CD14-positive monocyte (primary cell): ENCODE measurements at regions not wholly inside any gene's neighbourhood (a gene's known extent, or its start where the extent isn't known, plus 50 kb on each side); places are given as distances from the start of the nearest gene placed in this dataset.

Source experiments
- DNase-seq, 3 donors: peaks; one replicate each; pipeline ENCODE4 v3.0.0-alpha.2; 2011 to 2022
- H2AFZ ChIP-seq: 2 replicates; pipeline ENCODE4 v1.6.0; 2012; ENCODE audit warnings: mild to moderate bottlenecking, low read depth, low read length, inconsistent platforms; ENCODE audit not compliant: insufficient read depth, poor library complexity, severe bottlenecking
- H3K27ac ChIP-seq, 2 donors: 1 replicate in 1 of 2; 2 replicates in 1 of 2; pipeline ENCODE4 v1.5.1; 2012 to 2013; ENCODE audit warnings: low read length in 2 of 2, control low read depth in 1 of 2, inconsistent platforms in 1 of 2, low read depth in 1 of 2, mild to moderate bottlenecking in 1 of 2
- H3K27me3 ChIP-seq, 2 donors: one replicate each; pipeline versions ENCODE4 v1.6.0 to v1.6.1; 2011 to 2013; ENCODE audit warnings: low read length in 2 of 2; ENCODE audit not compliant: control insufficient read depth in 2 of 2, insufficient read depth in 2 of 2
- H3K36me3 ChIP-seq, 2 donors: replicated peaks in 1 of 2; 1 replicate in 1 of 2; 2 replicates in 1 of 2; pipeline versions ENCODE4 v1.5.1 to v1.6.1; 2012 to 2013; ENCODE audit warnings: low read length in 2 of 2, control low read depth in 1 of 2, inconsistent platforms in 1 of 2, mild to moderate bottlenecking in 1 of 2; ENCODE audit not compliant: insufficient read depth in 2 of 2, control insufficient read depth in 1 of 2
- H3K4me1 ChIP-seq, 2 donors: 1 replicate in 1 of 2; 2 replicates in 1 of 2; pipeline versions ENCODE4 v1.5.1 to v1.6.1; 2012 to 2013; ENCODE audit warnings: low read length in 2 of 2, control low read depth in 1 of 2, inconsistent platforms in 1 of 2, mild to moderate bottlenecking in 1 of 2, moderate library complexity in 1 of 2; ENCODE audit not compliant: insufficient read depth in 2 of 2, control insufficient read depth in 1 of 2
- H3K4me2 ChIP-seq: replicated peaks from 2 replicates; pipeline ENCODE3; 2012; ENCODE audit warnings: low read length, moderate library complexity, mild to moderate bottlenecking; ENCODE audit not compliant: poor library complexity, severe bottlenecking; ENCODE audit errors: extremely low read depth
- H3K4me3 ChIP-seq, 3 experiments: fragments of 200-600 bp in 1 of 3; sonication (generic) in 1 of 3; replicated peaks in 1 of 3; 1 replicate in 2 of 3; 2 replicates in 1 of 3; pipeline ENCODE4 v1.5.1; 2011 to 2013; ENCODE audit warnings: low read length in 3 of 3, mild to moderate bottlenecking in 3 of 3, control low read depth in 2 of 3, low read depth in 2 of 3, inconsistent platforms in 1 of 3, moderate library complexity in 1 of 3
- H3K79me2 ChIP-seq: 2 replicates; pipeline ENCODE4 v1.6.0; 2012; ENCODE audit warnings: mild to moderate bottlenecking, control low read depth, inconsistent platforms, low read length, moderate library complexity; ENCODE audit not compliant: insufficient read depth
- H3K9ac ChIP-seq: 2 replicates; pipeline ENCODE4 v1.6.0; 2017; ENCODE audit warnings: low read length, mild to moderate bottlenecking; ENCODE audit not compliant: insufficient read depth, poor library complexity, severe bottlenecking
- H3K9me3 ChIP-seq, 2 donors: replicated peaks in 1 of 2; 1 replicate in 1 of 2; 2 replicates in 1 of 2; pipeline versions ENCODE4 v1.5.1 to v1.6.1; 2012 to 2013; ENCODE audit warnings: low read length in 2 of 2, control low read depth in 1 of 2; ENCODE audit not compliant: control insufficient read depth in 1 of 2, insufficient read depth in 1 of 2
- H4K20me1 ChIP-seq: 2 replicates; pipeline ENCODE4 v1.6.0; 2012; ENCODE audit warnings: mild to moderate bottlenecking, low read length, control low read depth, moderate library complexity; ENCODE audit not compliant: insufficient read depth
- H3K27ac Mint-ChIP-seq, 7 donors: one replicate each; pipeline ENCODE4 v1.8.0; 2020; ENCODE audit warnings: mild to moderate bottlenecking in 7 of 7, mixed read lengths in 7 of 7, moderate library complexity in 6 of 7, inconsistent platforms in 2 of 7
- H3K27me3 Mint-ChIP-seq, 3 donors: one replicate each; pipeline ENCODE4 v1.8.0; 2021 to 2022; ENCODE audit warnings: low read depth in 3 of 3, mild to moderate bottlenecking in 3 of 3, mixed read lengths in 3 of 3, moderate library complexity in 3 of 3, inconsistent platforms in 1 of 3
- H3K36me3 Mint-ChIP-seq, 2 donors: one replicate each; pipeline ENCODE4 v1.8.0; 2020; ENCODE audit warnings: mixed read lengths in 2 of 2, inconsistent platforms in 1 of 2, mild to moderate bottlenecking in 1 of 2
- H3K4me1 Mint-ChIP-seq: one replicate; pipeline ENCODE4 v1.8.0; 2020; ENCODE audit warnings: mild to moderate bottlenecking, mixed read lengths
- H3K4me3 Mint-ChIP-seq, 2 donors: one replicate each; pipeline ENCODE4 v1.8.0; 2020; ENCODE audit warnings: mild to moderate bottlenecking in 2 of 2, mixed read lengths in 2 of 2, moderate library complexity in 1 of 2
- H3K9me3 Mint-ChIP-seq, 7 donors: one replicate each; pipeline ENCODE4 v1.8.0; 2020 to 2022; ENCODE audit warnings: mixed read lengths in 7 of 7, mild to moderate bottlenecking in 6 of 7, moderate library complexity in 6 of 7, inconsistent platforms in 2 of 7
- CTCF ChIP-seq: fragments of 200-600 bp; IDR thresholded peaks from one replicate; pipeline ENCODE4 v1.8.0; 2022; ENCODE audit warnings: antibody characterized with exemption, mild to moderate bottlenecking
- WGBS: methylation state at CpG from one replicate; pipeline ENCODE4 v1.1.5; 2013; ENCODE audit warnings: missing lambda C conversion rate; ENCODE audit not compliant: insufficient coverage; 5-methylcytosine and 5-hydroxymethylcytosine counted together
- intact Hi-C, 2 donors: fragments of 100-400 bp; cut with micrococcal nuclease; formaldehyde crosslinking; loops; one replicate each; pipeline versions ENCODE4 v1.15.0 to v1.15.1; 2023

GRCh38 chr2:103172821-103173220 is 411.0 kb downstream of the TMEM182 start:
- intact Hi-C loops: no loop called here
- Mint-ChIP-seq H3K4me1 (no peaks in the 10 kb centered on the region), H3K4me3 (no peak overlapping the region), H3K36me3 (no peaks in the 10 kb centered on the region), H3K27ac (no peak overlapping the region), H3K27me3 (peaks cover 0 to 3% (median 0%) of the 10 kb centered on the region in 3 donors), H3K9me3 (peaks cover 1 to 6% (median 3%) of the 10 kb centered on the region in 7 donors)
- DNase-seq: no peak
- no peak overlapping the region for H2AFZ ChIP-seq
- TF ChIP-seq CTCF: no peak
- H3K27me3 ChIP-seq: no peaks in the 10 kb centered on the region
- no peaks in the 10 kb centered on the region for H3K36me3 ChIP-seq
- no peaks in the 10 kb centered on the region for H4K20me1 ChIP-seq
- H3K4me3 ChIP-seq: no peak overlapping the region
- no peaks in the 10 kb centered on the region for H3K79me2 ChIP-seq
- no peak overlapping the region for H3K27ac ChIP-seq
- no peak overlapping the region for H3K9ac ChIP-seq
- WGBS: no CpG with 5 or more reads among the region's 2 CpGs
- H3K4me1 ChIP-seq: no peaks in the 10 kb centered on the region
- no peak overlapping the region for H3K4me2 ChIP-seq
- H3K9me3 ChIP-seq: no peaks in the 10 kb centered on the region

- no peak overlapping the region for H3K9ac ChIP-seq
- Mint-ChIP-seq H3K36me3 (no peaks in the 10 kb centered on the region), H3K9me3 (peaks cover 1 to 6% (median 3%) of the 10 kb centered on the region in 7 donors), H3K4me1 (no peaks in the 10 kb centered on the region), H3K27me3 (peaks cover 0 to 3% (median 2%) of the 10 kb centered on the region in 3 donors), H3K4me3 (no peak overlapping the region), H3K27ac (no peak overlapping the region)
- no peaks in the 10 kb centered on the region for H3K36me3 ChIP-seq
- no peaks in the 10 kb centered on the region for H4K20me1 ChIP-seq
- intact Hi-C loops: no loop called here
- no peaks in the 10 kb centered on the region for H3K4me1 ChIP-seq
- no CpG with 5 or more reads among the region's 2 CpGs for WGBS
- H3K9me3 ChIP-seq: no peaks in the 10 kb centered on the region
- H3K79me2 ChIP-seq: no peaks in the 10 kb centered on the region
- TF ChIP-seq CTCF: no peak
- H3K27me3 ChIP-seq: no peaks in the 10 kb centered on the region
- H2AFZ ChIP-seq: no peak overlapping the region
- H3K4me3 ChIP-seq: no peak overlapping the region
- no peak overlapping the region for H3K4me2 ChIP-seq
- H3K27ac ChIP-seq: no peak overlapping the region
- DNase-seq: no peak
Measured at GRCh38 chr2:103174711-103175110, 412.9 kb downstream of the TMEM182 start.
